NCI-H1694 treated with DMSO at 0.1 percent for 48 hours (cell line): ENCODE measurements at regions not wholly inside any gene's neighbourhood (a gene's known extent, or its start where the extent isn't known, plus 50 kb on each side); places are given as distances from the start of the nearest gene placed in this dataset.

Source experiments
- DNase-seq: peaks from one replicate; lab custom pipeline; 2025; lab: John Stamatoyannopoulos, UW

GRCh38 chr10:60728056-60728455, 50.2 kb upstream of the CDK1 start:
- no peak for DNase-seq

DNA sequence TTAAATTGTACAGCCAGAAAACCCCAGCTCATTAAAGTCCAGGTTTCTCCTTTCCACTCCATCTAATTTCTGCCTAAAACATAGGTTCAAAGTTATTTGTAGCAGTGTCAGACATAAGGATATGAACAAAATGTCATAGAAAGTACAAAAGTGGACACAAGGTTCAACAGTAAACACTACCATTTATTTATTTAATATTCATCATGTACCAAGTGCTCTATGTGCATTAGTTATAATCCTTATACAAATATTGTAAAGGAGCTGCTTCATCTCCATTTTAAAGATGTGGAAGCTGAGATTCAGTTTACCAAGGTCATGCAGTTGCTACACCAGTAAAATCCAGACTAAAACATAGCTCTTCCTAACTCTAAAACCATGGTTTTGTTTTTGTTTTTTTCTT, 52.0 kb upstream of the CDK1 start:
- no peak for DNase-seq

- no peak for DNase-seq
Measured at GRCh38 chr10:60722623-60723022, 55.7 kb upstream of the CDK1 start.

GRCh38 chr10:60719721-60720120, 58.6 kb upstream of the CDK1 start:
- DNase-seq: no peak

- DNase-seq: no peak
Measured at GRCh38 chr10:60718886-60719285, 59.4 kb upstream of the CDK1 start.

- DNase-seq: no peak
Measured at GRCh38 chr10:60717852-60718251, 60.4 kb upstream of the CDK1 start.

DNA sequence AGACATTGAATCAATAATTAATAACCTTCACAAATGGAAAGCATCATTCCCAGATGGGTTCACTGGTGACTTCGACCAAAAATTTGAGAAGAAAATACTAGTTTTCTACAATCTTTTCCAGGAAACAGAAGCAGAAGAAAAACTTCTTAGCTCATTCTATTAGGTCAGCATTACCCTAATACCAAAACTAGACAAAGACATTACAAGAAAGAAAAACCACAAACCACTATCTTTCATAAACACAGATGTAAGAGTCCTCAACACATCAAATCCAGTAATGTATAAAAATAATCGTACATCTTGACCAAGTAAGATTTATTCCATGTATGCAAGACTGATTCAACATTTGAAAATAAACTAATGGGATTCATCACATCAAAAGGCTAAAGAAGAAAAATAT, 64.0 kb upstream of the CDK1 start:
- DNase-seq: no peak

DNA sequence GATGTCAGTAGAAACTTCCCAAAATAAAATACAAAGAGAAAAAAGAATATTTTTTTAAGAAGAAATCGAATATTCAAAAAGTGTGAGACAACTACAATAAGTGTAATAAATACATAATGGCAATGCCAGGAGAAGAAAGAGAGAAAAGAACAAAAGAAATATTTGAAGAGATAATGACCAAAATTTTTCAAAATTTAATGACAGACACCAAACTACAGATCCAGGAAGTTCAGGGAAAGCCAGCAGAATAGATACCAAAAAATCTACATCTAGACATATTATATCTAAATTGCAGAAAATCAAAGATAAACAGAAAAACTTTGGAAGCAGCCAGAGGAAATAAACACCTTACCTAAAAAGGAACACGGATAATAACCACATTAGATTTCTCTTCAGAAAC, 66.8 kb upstream of the CDK1 start:
- no peak for DNase-seq

DNA sequence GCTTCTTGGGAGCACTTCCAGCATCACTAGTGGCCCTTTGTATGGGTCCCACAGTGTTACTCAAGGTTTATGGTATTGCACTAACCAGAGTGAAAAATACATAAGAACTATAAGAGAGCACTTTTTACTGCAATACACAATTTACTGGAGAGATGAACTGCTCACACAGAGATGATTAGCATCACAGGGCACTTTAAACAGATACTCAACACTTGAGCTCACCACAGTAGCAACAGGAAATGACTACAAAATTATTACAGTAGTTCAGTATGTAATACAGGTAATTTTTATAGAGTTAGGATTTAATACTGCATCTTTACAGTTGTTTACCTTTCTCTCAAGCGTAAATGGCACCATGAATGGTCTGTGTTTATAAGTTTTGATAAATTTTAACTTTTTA, 68.2 kb upstream of the CDK1 start:
- DNase-seq: no peak

DNA sequence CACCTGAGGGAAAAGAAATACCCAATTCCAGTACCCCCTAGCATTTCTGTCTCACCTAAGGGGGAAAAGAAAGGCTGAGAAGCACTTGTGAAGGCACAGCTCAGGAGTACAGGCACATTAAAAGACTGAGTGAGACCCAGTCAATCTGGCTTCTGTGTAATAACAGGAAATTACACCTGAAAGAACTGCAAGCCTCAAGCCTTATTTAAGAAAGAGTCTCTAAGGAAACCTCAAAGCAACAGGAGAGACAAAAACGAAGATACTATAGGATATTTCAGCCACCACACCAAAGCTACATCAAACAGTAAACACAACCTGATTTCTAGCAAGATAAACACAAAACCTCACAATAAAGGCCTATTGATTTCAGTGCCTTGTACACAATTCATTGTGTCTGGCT, 69.6 kb upstream of the CDK1 start:
- no peak for DNase-seq

DNA sequence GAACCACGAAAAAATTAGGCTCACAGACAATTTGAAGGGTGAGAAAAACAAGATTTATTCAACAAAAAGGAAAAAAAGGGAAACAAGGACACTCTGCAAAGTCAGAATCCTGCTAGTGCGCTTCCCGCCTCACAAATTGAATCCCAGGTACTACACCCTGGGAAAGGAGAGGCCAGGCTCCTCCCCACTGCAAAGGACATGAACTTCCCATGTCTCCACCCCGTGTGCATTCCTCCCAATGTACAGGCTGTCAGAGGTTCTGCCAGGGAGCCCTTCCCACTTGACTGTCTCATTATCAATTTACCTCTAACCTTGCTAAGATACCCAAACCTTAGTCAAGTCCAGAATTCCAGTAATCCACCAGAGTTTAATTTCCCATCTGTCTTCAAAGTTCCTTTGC, 70.4 kb upstream of the CDK1 start:
- DNase-seq: no peak

GRCh38 chr10:60706146-60706545, 72.1 kb upstream of the CDK1 start:
- no peak for DNase-seq

DNA sequence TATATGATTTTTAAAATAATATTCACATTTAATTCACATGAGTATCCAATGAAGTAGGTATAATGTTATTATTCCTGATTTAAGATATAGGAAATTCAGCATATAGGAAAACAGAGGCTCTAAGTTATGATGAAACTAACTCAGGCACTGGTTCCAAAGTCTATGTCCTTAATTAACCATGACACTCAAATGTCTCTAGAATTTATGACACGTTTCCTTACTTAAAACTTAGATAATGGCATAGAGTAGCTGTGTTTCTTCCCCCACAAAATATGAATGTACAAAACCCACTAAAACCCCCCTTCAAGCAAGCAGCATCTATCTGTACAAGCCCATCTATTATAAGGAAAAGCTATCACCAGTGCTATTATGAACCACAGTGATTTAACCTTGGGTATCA, 72.9 kb upstream of the CDK1 start:
- no peak for DNase-seq

DNA sequence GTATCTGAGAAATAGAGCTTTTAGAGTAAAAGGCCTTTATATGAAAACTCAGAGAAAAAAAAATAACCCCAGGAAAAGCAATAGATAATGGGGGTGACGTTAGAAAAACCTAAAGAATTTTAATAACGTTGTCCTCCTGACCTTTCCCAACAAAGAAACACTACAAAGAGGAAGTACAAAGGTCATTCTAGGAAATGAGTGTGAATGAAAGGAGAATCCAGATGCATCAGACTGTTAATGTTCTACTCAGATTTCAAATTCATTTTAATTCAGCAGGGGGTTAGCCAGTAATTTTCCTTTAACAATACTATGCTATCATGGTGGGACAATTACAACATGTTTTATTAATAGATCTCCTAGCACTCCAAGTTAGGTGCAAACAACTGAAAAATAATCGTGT, 73.8 kb upstream of the CDK1 start:
- DNase-seq: no peak

DNA sequence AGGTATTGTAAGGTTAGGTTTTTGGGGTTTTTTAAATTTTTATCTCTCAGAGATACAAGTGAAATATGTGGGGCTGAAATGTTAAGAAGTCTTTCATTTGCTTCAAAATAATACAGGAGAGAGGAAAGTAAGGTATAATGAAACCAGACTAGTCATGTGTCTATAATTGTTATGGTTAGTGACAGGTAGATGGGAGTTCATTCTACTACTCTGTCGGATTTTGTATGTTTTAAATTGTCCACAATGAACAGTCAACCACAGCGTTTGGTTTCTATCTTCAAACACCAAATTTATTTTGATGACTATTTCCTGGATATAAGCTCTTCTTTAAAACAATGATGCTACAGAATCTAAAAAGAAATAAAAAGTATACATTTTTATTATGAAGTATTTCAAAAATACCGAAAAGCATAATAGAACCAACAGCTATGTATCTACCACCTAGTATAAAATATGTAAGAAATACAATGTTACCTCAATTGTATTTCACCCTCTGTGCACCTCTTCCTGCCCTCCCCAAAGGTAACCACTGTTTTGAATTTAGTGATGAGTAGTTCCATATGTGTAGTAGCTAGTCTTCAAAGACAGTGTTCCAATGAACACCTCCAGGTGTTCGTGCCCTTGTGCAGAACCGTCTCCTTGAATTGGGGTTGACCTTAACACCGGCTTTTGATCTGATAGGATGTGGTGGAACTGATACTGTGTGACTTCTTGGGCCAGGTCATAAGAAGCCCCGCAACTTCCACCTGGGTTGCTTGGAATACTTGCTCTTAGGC, 74.8 kb upstream of the CDK1 start:
- DNase-seq: no peak

DNA sequence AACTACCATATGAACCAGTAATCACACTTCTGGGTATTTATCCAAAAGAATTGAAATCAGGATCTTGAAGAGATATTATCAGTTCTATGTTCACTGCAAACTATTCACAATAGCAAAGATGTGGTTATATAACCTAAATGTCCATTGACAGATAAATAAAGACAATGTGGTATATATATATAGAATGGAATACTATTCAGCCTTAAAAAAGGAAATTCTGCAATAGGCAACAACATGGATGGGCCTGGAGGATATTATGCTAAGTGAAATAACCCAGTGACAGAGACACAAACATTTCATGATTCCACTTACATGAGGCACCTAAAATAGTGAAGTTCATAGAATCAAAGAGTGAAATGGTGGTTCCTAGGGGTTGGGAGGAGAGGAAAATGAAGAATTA, 90.6 kb upstream of the CDK1 start:
- no peak for DNase-seq

DNA sequence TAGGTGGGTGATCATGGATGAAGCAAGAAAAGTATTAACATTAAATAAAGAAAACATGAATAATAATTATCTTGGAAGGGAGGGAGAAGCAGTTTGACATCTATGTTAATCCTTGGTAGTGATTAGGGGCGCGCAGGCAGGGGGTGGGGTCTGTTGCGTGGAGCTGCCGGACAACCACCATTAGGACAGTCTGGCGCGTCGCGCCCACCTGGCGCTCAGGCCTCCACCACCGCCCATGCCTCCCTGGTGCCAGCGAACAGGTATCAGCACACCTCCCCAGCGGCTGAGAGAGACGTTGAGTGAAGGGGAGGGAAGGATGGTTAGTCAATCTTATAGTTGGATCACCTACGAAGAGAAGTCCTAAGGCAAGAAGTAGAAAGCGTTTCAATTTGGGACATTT, 94.2 kb upstream of the CDK1 start:
- no peak for DNase-seq

DNA sequence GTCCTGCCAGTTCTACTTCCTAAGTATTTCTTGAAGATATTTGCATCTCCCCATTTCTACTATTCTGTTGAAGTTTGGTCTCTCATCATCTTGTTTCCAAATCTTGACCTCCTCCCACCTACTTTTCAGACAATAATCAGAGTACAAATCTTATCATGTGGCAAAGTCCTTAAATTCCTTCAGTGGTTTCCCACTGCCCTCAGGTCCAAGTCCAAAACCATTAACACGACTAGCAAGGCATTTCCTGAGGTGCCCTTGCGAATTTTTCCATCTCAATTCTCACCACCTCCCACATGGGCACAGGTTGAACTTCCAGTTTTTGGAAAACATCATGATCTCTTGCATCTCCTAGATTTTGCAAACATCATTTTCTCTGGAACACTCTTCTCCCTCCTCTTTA, 97.2 kb upstream of the CDK1 start:
- no peak for DNase-seq

DNA sequence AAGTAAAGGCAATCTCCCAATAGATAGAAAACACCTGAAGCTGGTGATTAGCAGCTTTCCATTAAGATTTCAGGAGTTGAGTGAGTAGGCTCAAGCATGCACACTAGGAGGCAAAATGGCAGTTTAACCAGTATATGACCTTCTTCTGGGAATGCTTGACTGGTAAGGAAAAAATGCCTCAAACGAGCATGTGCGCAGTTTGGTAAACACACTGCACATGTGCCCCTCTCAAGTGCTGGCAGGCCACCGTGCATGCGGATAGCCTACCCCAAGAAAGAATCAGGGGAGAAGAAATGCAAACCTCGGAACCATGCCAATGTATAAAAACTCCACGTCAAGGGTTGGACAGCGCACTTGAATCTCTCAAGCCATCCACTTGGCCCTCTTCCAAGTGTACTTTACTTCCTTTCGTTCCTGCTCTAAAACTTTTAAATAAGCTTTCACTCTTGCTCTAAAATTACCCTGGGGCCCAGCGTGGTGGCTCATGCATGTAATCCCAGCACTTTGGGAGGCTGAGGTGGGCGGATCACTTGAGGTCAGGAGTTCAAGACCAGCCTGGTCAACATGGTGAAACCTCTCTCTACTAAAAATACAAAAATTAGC, 98.8 kb upstream of the CDK1 start:
- no peak for DNase-seq

DNA sequence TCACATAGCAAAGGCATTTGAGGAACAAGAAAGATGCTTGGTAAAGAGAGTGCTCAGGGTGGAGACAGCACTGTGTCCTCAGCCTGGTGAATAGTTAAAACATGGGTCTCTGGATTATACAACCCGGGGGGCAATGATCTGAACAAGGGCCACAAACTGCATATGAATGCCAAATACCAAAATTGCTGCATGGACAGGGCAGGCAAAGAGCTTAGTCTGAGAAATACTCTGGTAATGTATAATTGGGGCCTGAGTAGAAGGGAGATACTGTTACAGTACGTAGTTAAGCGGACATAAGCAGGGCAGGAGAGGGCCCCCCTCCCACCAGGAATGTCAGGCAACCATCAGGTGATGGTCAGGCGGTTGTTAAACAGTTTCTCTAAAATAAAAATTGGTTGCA, 99.3 kb upstream of the CDK1 start:
- DNase-seq: no peak

DNA sequence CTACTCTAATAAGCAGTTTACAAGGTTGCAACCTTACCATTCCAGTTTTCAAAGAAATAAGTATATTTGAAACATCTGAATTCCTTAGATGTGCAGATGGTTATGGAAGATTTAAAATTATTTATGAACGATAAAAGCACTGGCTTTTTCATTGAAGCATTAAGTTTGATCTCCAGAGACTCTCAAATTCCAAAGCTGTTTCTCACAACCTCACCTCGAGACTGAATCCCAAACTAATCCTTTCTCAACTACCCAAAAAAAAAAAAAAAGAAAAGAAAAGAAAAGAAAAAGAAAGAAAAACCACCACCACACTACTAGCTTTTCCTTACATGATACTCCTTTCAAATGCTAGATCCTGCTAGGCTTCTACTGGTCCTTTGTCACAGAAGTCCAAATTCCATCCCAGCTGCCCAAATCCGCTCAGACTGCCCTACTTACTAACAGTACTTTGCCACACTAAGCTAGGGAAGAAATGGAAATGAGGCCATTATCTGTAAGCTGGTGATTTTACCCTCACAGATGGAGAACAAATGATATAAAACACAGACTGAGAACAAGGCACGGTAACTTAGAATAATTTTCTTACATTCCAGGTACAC, 100.6 kb upstream of the CDK1 start:
- DNase-seq: no peak

GRCh38 chr10:60675236-60675635, 103.0 kb upstream of the CDK1 start:
- DNase-seq: no peak

- DNase-seq: no peak
Measured at GRCh38 chr10:60669501-60669900, 108.8 kb upstream of the CDK1 start.

DNA sequence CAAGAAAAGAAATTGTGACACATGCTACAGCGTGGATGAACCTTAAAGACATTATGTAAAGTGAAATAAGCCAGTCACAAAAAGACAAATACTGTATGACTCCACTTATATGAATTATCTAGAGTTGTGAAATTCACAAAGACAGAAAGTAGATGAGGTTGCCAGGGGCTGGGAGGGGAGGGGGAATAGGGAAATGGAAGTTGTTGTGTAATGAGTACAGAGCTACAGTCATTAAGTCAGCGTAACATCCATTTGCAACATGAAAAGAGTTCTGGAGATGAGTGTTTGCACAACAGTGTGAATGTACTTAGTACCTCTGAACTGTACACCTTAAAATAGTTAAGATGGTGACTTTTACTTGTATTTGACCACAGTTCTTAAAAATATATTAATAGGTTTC, 112.1 kb upstream of the CDK1 start:
- no peak for DNase-seq
